EH (cell line): ENCODE measurements at regions not wholly inside any gene's neighbourhood (a gene's known extent, or its start where the extent isn't known, plus 50 kb on each side); places are given as distances from the start of the nearest gene placed in this dataset.
A peak's percentile ranks its signal among the peaks of the same experiment; 100 is the strongest.
"Not testable (repeated sequence)": the region's sequence is repeated elsewhere in the genome, so short reads cannot be mapped to it uniquely, and the experiment has no call there.

Experiments
- DNase-seq: peaks from one replicate; pipeline ENCODE4 v3.0.0-alpha.2; 2015; ENCODE audit warnings: low read depth

GRCh38 chr14:83298016-83298415, 1764.4 kb upstream of the SEL1L start:
- DNase-seq: not testable (repeated sequence)

DNA sequence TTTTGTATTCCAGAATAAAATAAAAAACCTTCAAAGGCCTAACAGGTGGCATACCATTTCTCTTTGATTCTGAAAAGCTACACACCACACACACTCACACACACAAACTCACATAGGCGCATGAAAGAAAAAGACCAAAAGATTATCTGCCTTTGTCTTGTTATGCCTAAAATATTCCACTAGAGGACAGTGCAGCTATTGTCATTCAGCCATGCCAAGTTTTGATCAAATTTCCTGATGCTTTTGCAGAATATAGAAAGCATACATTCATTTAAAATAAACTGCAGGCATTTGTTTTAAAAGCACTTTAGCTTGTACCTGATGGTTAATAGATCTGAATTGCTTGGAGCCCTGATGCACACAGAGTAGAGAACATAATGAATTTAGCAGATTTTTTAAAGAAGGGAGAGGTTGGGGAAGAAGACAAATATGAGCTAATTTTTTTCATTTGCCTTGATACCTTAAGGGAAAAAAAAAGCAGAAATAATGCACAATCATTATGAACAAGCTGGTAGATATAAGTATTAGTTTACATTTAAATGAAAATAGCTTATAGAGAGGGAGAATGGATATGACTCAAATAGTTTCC, 1766.9 kb upstream of the SEL1L start:
- peak; percentile 11 for DNase-seq

GRCh38 chr14:83301791-83302190, 1768.1 kb upstream of the SEL1L start:
- DNase-seq: no peak

- DNase-seq: no peak
These were observed 1775.6 kb upstream of the SEL1L start for GRCh38 chr14:83309211-83309610.

- no peak for DNase-seq
These were observed 1776.2 kb upstream of the SEL1L start for GRCh38 chr14:83309833-83310232.

GRCh38 chr14:83312511-83312910, 1778.9 kb upstream of the SEL1L start:
- DNase-seq: no peak

DNA sequence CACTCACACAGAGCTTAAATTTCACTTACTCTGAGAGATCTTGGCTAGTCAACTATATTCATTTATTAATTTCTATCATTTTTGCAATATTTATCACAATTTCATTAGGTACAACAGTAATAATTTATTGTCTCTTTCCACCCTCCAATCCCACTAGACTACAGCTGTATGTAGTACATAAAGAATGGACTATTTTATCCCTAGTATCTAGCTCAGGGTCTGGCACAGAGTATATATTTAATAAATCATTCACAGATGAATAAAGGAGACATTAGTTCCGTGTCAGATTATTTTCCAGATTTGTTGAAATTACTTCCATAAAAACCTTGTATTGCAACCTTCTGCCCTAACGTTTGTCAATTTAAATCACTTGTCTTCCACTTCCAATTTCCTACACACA, 1781.1 kb upstream of the SEL1L start:
- DNase-seq: no peak

- no peak for DNase-seq
These were observed 1782.7 kb upstream of the SEL1L start for GRCh38 chr14:83316356-83316755.

- no peak for DNase-seq
These were observed 1787.2 kb upstream of the SEL1L start for GRCh38 chr14:83320837-83321236.

DNA sequence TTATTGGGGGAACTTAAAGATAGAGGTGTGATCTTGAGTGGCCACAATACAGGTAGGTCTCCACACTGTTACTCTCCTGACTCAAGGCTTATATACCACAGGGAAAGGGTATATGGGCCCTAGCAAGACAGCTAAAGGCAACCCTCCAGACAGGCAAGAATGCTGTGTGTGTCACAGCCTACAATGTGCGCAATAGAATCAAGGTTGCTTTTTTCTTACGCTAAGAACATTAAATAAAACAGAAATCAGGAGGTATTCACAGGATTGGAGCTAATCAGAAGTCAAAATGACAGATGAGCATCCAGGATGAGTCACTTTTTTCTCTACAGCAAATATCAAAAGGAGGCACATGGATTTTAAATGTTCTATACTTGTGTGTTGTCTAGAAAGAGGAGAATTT, 1797.9 kb upstream of the SEL1L start:
- DNase-seq: no peak

- peak; percentile 2 for DNase-seq
These were observed 1808.9 kb upstream of the SEL1L start for GRCh38 chr14:83342590-83342989.

DNA sequence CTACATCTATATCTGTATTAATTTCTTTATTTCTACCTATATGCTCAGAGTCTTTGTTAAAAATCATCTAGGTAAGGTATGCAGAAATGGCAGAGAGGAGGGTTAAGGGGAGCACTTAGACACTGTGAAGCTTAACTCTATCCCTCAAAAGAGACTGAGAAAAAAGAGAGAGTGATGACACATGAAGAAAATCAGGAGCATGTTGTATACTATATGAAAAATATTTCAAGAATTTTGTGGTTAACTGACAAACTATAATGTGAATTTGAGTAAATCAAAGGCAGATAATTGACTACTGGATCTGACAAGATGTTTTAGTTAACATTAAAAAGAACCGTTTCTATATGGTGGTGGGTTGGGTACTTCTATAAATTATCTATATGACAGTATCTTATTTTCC, 1814.2 kb upstream of the SEL1L start:
- no peak for DNase-seq

- no peak for DNase-seq
These were observed 1822.0 kb upstream of the SEL1L start for GRCh38 chr14:83355609-83356008.

DNA sequence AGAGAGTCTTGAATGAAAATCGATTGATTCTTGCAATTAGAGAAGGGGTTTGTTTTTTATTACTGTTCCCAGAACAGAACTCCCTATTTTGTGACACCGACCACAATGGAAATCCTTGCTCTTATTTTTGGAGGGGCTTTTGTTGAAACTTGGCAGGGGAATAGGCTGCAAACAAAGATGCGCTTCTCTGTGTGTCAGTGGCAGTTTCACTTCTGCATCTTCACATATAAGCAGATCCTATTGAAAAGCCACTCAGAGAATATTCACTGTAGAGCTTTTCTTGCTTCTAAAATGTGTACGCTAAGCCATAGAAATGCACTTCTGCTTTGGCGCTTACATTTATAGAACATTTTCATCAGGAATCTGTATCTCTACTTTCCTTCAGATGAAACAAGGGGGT, 1822.4 kb upstream of the SEL1L start:
- no peak for DNase-seq

GRCh38 chr14:83372271-83372670, 1838.6 kb upstream of the SEL1L start:
- DNase-seq: no peak

- DNase-seq: no peak
These were observed 1845.8 kb upstream of the SEL1L start for GRCh38 chr14:83379436-83379835.

GRCh38 chr14:83384253-83384652, 1850.6 kb upstream of the SEL1L start:
- DNase-seq: no peak

DNA sequence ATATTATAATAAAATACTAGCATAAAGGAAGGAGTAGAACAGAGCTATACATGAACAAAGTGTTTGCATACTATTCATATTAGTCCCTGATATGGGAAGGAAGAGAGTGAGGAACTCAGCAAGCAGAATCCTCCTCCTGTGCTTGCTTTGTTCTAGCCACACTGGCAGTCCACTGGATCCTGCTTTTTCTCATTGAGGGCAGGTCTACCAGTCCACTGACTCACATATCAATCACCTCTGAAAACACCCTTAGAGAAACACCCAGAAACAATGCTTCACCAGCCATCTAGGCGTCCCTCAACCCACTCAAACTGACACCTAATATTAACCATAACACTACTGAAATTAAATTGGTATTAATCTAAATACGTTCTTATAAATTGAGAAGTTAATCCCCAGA, 1861.7 kb upstream of the SEL1L start:
- DNase-seq: no peak

DNA sequence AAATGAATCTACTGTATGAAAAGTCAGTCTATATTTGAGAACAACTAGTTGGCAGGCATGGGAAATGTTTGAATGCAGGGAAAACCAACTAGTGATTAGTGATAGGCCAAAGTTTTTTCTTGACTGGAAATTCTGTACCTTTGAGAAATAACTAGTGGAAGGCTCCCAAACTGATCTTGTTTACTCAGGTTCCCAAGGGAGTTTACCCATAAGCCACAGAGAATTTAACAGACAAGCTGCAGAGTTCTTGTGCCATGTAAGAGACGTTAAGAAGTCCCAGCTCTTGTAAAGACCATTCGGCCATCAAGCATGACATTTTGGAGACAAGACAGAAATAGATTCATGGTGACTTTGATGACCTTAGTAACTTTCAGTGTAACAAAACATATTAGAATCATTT, 1882.8 kb upstream of the SEL1L start:
- DNase-seq: no peak

GRCh38 chr14:83419420-83419819, 1885.8 kb upstream of the SEL1L start:
- no peak for DNase-seq

GRCh38 chr14:83421711-83422110, 1888.1 kb upstream of the SEL1L start:
- DNase-seq: no peak

- peak; percentile 34 for DNase-seq
These were observed 1891.5 kb upstream of the SEL1L start for GRCh38 chr14:83425138-83425537.

- no peak for DNase-seq
These were observed 1892.1 kb upstream of the SEL1L start for GRCh38 chr14:83425706-83426105.

- DNase-seq: no peak
These were observed 1900.0 kb upstream of the SEL1L start for GRCh38 chr14:83433618-83434017.

- DNase-seq: no peak
These were observed 1908.1 kb upstream of the SEL1L start for GRCh38 chr14:83441801-83442200.
